Sigmoid colon (tissue), 6 donors: ENCODE measurements at regions not wholly inside any gene's neighbourhood (a gene's known extent, or its start where the extent isn't known, plus 50 kb on each side); places are given as distances from the start of the nearest gene placed in this dataset.

ENCODE experiments used
- DNase-seq: peaks from one replicate; pipeline ENCODE4 v3.0.0-alpha.2; 2019
- H3K27ac ChIP-seq, 4 donors: fragments of 200-600 bp; sonication (generic); one replicate each; pipeline ENCODE4 v1.5.1; 2016 to 2019; ENCODE audit warnings: mild to moderate bottlenecking in 1 of 4
- H3K27me3 ChIP-seq, 3 donors: fragments of 200-600 bp; sonication (generic); one replicate each; pipeline ENCODE4 v1.5.1; 2019; ENCODE audit warnings: mild to moderate bottlenecking in 1 of 3
- H3K36me3 ChIP-seq, 4 donors: fragments of 200-600 bp; sonication (generic); one replicate each; pipeline ENCODE4 v1.5.1; 2016 to 2019
- H3K4me1 ChIP-seq, 4 donors: fragments of 200-600 bp; sonication (generic); one replicate each; pipeline ENCODE4 v1.5.1; 2017 to 2019
- H3K4me3 ChIP-seq, 4 donors: fragments of 200-600 bp; sonication (generic); one replicate each; pipeline ENCODE4 v1.5.1; 2017 to 2019; ENCODE audit warnings: mild to moderate bottlenecking in 2 of 4, moderate library complexity in 1 of 4
- H3K9me3 ChIP-seq, 4 donors: fragments of 200-600 bp in 3 of 4; sonication (generic) in 3 of 4; one replicate each; pipeline versions ENCODE4 v1.5.1 to v1.6.1; 2013 to 2019
- CTCF ChIP-seq, 4 experiments: fragments of 450-650 bp in 3 of 4; fragments of 200-600 bp in 1 of 4; IDR thresholded peaks; one replicate each; pipeline ENCODE4 v1.5.1; 2016 to 2019; ENCODE audit warnings: antibody characterized with exemption in 4 of 4, mild to moderate bottlenecking in 3 of 4, moderate library complexity in 2 of 4
- EP300 ChIP-seq, 4 donors: sonication (generic); formaldehyde crosslinking; IDR thresholded peaks; one replicate each; pipeline ENCODE4 v1.6.1; 2017; ENCODE audit warnings: antibody characterized with exemption in 4 of 4
- POLR2A ChIP-seq, 2 donors: fragments of 450-650 bp; IDR thresholded peaks; one replicate each; pipeline ENCODE4 v1.6.1; 2016; ENCODE audit warnings: antibody characterized with exemption in 2 of 2, mild to moderate bottlenecking in 2 of 2, moderate library complexity in 2 of 2
- POLR2AphosphoS5 ChIP-seq, 4 donors: sonication (generic); formaldehyde crosslinking; IDR thresholded peaks; one replicate each; pipeline ENCODE4 v1.6.1; 2017; ENCODE audit warnings: antibody characterized with exemption in 4 of 4
- WGBS, 2 donors: extraction: QIAGEN DNeasy Blood & Tissue Kit; methylation state at CpG; one replicate each; pipeline ENCODE4 v1.1.7; 2013; 5-methylcytosine and 5-hydroxymethylcytosine counted together
- intact Hi-C: fragments of 100-400 bp; cut with DNase I; formaldehyde crosslinking; loops from one replicate; pipeline ENCODE4 v1.15.1; 2023
- donor health status: healthy with polysubstance abuse.
- donor health status: healthy.

GRCh38 chr9:134558124-134558905 is 83.3 kb upstream of the COL5A1 start:
- no peaks in the 10 kb centered on the region for H3K9me3 ChIP-seq
- H3K36me3 ChIP-seq = no peaks in the 10 kb centered on the region
- no peaks in the 10 kb centered on the region for H3K4me1 ChIP-seq
- no peaks in the 10 kb centered on the region for H3K27me3 ChIP-seq
- H3K4me3 ChIP-seq = no peak overlapping the region
- WGBS, 2 donors = 82 to 89% methylated on average over 19 of the region's 19 CpGs
- intact Hi-C loops = no loop called here
- H3K27ac ChIP-seq = no peak overlapping the region
- peak; percentile 19 for DNase-seq
- no peak for TF ChIP-seq CTCF (IDR thresholded peaks at IDR 0.05)
- no peak for TF ChIP-seq EP300 (IDR thresholded peaks at IDR 0.05)
- TF ChIP-seq POLR2A (IDR thresholded peaks at IDR 0.05) = no peak
- TF ChIP-seq POLR2AphosphoS5 (IDR thresholded peaks at IDR 0.05) = no peak

- intact Hi-C loops = no loop called here
- Histone ChIP-seq H3K27me3 (no peaks in the 10 kb centered on the region), H3K4me1 (no peaks in the 10 kb centered on the region), H3K27ac (no peak overlapping the region), H3K36me3 (no peaks in the 10 kb centered on the region), H3K4me3 (no peak overlapping the region), H3K9me3 (no peaks in the 10 kb centered on the region)
- WGBS, 2 donors = 54 to 59% methylated on average over 5 of the region's 5 CpGs
- peak; percentile 29 for DNase-seq
- TF ChIP-seq POLR2AphosphoS5 (IDR thresholded peaks at IDR 0.05) = no peak
- no peak for TF ChIP-seq EP300 (IDR thresholded peaks at IDR 0.05)
- TF ChIP-seq CTCF (IDR thresholded peaks at IDR 0.05) = no peak
- no peak for TF ChIP-seq POLR2A (IDR thresholded peaks at IDR 0.05)
These were observed 82.6 kb upstream of the COL5A1 start for GRCh38 chr9:134559013-134559412.

- DNase-seq = peak; percentile 24
- Histone ChIP-seq H3K9me3 (no peaks in the 10 kb centered on the region), H3K4me1 (no peaks in the 10 kb centered on the region), H3K4me3 (no peak overlapping the region), H3K36me3 (no peaks in the 10 kb centered on the region), H3K27ac (no peak overlapping the region), H3K27me3 (no peaks in the 10 kb centered on the region)
- intact Hi-C loops = no loop called here
- TF ChIP-seq POLR2AphosphoS5 (IDR thresholded peaks at IDR 0.05) = no peak
- TF ChIP-seq POLR2A (IDR thresholded peaks at IDR 0.05) = no peak
- no peak for TF ChIP-seq EP300 (IDR thresholded peaks at IDR 0.05)
- TF ChIP-seq CTCF (IDR thresholded peaks at IDR 0.05) = no peak
- WGBS, 2 donors = 86 to 88% methylated on average over 5 of the region's 5 CpGs
These were observed 81.4 kb upstream of the COL5A1 start for GRCh38 chr9:134560206-134560605.

GRCh38 chr9:134560654-134561053 is 80.9 kb upstream of the COL5A1 start:
- intact Hi-C loops = no loop called here
- H3K4me1 ChIP-seq = no peaks in the 10 kb centered on the region
- no peak overlapping the region for H3K4me3 ChIP-seq
- H3K27me3 ChIP-seq = no peaks in the 10 kb centered on the region
- WGBS, 2 donors = 64 to 67% methylated on average over 10 of the region's 10 CpGs
- no peak overlapping the region for H3K27ac ChIP-seq
- no peaks in the 10 kb centered on the region for H3K36me3 ChIP-seq
- H3K9me3 ChIP-seq = no peaks in the 10 kb centered on the region
- peak; percentile 14 for DNase-seq
- TF ChIP-seq EP300 (IDR thresholded peaks at IDR 0.05) = no peak
- no peak for TF ChIP-seq POLR2A (IDR thresholded peaks at IDR 0.05)
- no peak for TF ChIP-seq CTCF (IDR thresholded peaks at IDR 0.05)
- TF ChIP-seq POLR2AphosphoS5 (IDR thresholded peaks at IDR 0.05) = no peak
